GM21390 (cell line): ENCODE measurements at regions not wholly inside any gene's neighbourhood (a gene's known extent, or its start where the extent isn't known, plus 50 kb on each side); places are given as distances from the start of the nearest gene placed in this dataset.
A peak's percentile ranks its signal among the peaks of the same experiment; 100 is the strongest.
"Not testable (repeated sequence)": the region's sequence is repeated elsewhere in the genome, so short reads cannot be mapped to it uniquely, and the experiment has no call there.

Source experiments
- ATAC-seq: cut with Tn5 transposase; IDR thresholded peaks from one replicate; pipeline ENCODE4 v1.9.1; 2021; ENCODE audit not compliant: unreplicated experiment

DNA sequence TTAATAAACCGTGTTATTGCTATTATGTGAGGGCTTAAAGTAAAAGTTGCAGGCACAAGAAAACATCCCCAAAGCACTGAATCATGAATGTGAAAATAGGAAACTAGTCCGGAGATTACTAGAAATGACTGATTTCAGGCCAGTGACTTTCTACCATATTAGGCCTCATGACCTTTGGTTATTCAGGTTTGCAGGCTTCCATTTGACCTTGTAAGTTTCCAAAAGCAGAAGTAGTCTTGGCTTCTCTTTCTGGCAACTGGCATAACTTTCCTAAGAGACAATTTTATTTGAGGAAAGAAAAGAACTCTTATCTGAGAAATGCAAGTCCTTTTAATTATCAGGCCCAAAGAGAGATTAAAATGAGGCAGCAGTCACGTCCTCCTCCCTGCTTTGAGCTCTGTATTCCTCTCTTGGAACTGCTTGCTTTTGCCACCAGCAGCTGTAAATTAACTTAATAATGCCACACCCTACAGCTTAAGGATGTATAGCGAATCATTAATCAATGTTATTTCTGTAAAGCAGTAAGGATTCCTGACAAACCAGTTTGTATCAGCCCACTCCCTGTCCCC lies 225.0 kb upstream of the FAM240B start:
- not testable (repeated sequence) for ATAC-seq

DNA sequence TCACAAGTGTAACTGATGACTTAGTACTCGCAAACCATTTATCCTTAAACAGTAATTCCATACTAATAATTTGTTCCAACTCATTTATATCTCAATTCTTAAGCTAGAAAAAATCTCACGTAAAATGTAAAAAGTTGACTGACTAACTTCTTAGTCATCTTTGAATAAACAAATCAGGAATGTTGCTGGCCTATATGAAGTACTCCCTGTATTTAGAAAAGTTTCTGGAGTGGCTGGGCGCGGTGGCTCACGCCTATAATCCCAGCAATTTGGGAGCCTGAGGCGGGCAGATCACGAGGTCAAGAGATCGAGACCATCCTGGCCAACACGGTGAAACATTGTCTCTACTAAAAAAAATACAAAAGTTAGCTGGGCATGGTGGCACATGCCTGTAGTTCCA lies 220.6 kb upstream of the FAM240B start:
- ATAC-seq = not testable (repeated sequence)

DNA sequence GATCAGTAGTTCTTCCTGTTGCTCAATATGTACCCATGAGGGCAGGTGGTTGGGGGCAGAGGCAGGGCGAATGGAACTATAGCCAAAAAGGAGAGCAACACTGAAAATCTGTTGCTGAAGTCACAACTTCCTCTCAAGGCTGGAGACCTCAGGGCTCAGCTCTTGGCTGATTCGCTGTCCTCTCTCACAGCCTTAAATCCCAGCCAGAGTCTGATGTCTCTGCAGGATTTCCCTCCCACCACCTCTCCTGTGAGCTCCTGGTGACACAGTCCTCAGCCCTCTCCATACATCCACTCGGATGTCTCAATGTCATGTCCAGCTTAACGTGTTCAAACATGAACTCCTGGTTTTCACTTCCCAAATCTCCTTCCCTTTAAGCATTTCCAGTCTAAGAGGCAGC lies 218.7 kb upstream of the FAM240B start:
- not testable (repeated sequence) for ATAC-seq

DNA sequence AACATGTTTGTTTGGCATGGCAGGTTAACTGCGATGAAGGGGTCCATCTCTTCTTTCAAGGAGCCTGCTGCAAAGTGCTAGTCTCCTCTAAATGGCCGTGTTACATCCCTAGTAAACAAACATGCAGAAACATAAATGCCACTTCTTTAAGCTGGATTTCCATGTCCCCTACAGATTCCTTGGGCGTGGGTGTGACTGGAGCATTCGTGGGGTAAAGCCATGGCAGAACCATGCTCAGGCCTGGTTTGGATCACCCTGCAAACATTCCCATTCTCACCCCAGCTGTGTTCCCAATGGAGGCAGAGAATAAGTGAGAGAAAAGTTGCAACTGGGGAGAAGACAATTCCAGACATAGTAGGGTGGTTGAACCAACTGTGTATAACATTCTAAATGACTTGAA lies 208.0 kb upstream of the FAM240B start:
- not testable (repeated sequence) for ATAC-seq

DNA sequence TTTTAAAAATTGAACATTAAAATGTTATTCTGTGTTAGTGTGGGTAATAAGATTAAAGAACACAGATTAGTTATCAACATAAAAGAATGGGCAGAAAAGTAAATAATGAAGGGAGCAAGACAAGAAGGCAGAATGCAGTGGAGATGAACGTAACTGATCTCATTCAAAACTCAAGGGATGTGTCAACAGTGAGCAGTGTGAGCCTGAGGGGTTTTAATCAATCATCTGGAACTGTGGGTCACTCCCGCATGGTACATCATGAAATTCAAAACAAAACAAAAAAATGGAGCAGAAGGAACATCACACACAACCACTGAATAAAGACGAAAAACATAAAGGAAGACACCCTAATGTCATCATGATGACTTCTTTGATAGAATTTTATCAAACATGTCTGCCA lies 206.6 kb upstream of the FAM240B start:
- not testable (repeated sequence) for ATAC-seq

DNA sequence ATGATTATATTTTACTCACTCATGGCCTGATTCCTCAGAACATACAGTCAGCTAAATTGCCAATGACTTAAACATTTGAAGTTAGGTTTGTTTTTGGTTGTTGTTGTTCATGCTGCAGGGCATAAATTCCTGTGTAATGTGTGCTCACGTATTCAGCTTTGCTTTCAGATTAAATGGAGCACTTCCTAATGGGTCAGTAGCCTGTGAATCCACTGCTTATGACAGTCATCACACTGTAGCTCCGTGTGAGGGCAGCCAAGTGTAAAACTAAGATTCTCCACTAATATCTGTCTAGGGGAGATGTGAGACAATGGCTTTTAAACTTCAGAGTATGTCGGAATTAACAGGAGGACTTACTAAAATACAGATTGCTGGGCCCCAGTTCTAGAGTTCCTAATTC lies 201.3 kb upstream of the FAM240B start:
- not testable (repeated sequence) for ATAC-seq

DNA sequence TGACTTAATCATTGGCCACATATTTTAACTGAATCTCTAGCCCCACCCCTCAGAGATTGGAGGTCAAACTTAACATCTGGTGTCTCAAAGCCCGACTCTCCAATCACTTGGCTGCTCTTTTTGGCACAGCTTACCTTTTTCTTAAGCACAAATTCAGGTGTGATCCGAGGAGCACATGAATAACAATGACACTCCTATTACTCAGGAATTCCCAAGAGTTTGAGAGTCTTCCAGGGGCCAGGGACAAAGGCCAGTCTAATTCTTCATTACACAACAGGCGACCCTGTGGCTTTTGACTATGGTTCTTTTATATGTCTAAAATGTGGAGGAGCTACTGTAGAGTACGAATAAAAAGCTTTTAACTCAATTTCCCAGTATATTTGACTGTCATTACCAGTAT lies 190.7 kb upstream of the FAM240B start:
- not testable (repeated sequence) for ATAC-seq

DNA sequence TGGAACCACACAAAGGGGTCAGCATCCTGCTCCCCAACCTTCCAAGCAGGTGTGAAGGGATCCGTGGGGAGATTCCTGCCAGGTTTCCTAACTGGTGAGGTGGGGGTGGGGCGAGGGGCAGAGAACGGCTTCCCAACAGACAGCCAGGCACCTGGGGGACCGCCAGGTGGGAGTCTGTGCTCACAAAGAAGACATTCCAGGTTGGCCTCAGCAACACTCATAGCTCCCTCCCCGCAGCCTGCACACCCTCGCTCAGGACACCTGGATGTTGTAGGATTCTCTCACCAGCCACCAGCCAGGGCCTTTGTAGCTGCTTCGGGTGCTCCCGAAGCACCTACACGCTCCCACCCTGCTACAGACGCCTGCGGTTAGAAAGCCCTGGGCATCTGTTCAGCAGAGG lies 184.8 kb upstream of the FAM240B start:
- not testable (repeated sequence) for ATAC-seq

DNA sequence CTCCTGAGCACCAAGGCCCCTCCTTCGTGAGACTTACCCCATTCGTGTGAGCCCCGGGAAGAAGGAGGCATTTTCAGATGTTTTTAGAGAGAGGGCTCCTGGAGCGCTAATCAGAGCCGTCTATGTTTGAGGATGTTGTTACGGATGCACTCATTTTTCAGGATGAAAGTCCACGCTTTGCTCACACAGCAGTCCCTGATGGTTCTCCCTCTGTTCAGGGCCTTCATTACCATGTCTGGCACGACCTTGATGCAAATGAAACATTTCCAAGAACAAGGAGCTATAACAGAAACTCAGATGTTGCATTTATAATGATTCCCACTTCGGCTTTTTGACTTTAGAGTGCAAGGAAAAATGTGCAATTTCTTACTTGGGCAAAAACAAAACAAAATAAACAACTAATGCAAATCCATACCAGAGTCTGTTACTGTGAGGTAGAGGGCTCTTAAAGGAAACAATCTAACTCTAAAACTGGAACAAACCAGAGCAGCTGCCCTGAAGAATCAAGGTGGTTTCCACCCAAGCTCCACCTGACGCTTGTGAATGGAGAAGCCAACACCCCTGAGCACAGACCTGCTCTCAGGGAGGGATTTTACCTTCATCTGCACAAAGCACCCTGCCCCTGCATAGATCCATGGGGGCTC lies 181.7 kb upstream of the FAM240B start:
- ATAC-seq = not testable (repeated sequence)

DNA sequence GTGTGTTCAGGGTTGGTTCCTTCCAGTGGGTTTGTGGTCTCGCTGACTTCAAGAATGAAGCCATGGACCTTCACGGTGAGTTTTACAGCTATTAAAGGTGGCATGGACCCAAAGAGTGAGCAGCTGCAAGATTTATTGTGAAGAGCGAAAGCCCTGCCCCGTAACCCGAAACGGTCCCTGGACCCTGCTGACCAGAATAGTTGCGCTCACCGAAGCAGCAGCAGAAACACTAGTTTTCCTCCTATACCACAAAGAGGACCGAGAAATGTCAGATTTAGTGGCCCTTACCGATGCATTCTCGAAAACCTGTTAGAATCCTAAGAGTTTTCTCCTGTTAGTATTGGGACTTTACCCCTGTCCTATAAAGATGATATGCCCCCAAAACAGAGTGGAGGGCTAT lies 176.5 kb upstream of the FAM240B start:
- not testable (repeated sequence) for ATAC-seq

DNA sequence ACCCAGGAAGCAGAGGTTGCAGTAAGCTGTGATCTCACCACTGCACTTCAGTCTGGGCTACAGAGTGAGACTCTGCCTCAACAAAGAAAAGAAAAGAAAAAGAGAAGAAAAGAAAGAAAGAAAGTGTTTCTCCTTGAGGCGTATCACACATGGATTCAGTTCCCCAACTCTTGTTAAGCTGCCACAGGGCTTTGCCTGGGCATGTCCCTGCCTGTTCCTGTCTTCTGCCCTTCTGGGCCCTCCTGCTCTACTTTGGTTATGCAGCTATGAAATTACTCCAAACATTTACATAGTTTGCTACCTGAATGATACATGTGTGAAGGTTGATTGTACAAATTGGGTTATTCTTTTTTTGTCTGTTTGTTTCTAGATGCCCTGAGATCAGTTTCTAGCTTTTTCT lies 175.3 kb upstream of the FAM240B start:
- ATAC-seq = peak; percentile 55

DNA sequence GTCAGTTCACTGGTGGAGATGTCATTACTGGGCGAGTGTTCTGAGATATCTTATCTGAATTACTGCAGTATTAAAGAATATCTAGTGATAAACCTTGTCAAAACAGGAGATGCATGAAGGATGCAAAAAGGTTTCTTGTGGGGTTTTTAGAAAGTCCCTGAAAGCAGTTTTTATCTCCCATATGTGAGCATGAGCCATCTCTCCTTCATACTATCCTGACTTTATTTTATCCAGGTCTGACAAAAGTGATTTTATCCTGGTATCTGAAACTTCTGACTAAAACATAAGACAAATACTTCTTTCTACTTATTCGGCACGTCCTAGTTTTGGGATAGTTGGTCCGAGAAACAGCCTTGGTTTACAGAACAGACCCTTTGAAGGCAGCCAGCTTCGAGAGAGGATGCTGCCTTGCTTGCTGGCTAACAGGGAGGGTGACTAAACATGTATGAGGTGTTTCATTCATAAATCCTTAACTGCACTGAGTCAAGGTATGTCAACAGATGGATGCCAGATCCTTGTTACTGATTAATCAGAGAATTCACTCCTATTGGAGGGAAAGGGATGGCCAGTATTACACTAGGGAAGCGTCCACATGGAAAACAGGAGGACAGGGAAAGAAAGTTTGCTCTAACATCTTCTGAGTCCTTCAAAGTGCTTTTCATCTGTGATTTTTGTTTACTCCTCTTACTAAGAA lies 172.8 kb upstream of the FAM240B start:
- ATAC-seq = not testable (repeated sequence)

DNA sequence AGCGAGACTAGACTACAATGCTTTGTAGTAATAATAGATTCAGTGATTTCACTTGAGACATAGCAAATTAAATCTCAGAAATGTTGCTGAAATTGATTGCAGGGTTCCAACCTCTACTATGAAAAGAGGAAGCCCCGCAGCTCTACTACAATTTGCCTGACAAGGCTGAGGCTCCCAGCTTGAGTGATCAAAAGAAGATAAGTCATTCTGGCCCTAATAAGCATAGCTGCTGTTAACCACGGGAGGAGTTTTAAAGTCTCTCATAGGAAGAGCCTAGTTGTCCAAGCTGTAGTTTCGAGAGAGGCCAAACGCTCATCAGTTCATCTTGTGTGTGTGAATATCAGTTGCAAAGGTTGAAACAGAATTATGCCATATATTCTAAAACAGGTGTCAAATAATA lies 166.1 kb upstream of the FAM240B start:
- ATAC-seq = not testable (repeated sequence)

DNA sequence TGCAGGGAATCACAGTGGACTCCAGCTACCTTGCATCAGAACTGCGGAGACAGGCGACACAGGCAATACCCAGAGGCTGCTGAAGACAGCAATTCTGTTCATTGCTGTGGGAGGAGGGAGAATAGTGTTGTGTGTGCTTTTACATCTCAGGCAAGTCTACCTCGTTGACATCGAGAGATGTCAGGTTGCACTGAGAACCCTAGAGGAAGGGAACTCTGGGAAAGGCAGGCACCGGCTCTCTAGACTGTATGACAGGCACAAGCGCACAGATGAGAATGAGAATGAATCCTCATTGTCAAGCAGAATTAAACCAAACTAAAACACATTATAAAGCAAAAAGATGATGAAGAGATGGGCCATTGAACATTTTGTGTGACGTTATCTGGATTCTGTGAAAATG lies 155.7 kb upstream of the FAM240B start:
- not testable (repeated sequence) for ATAC-seq

DNA sequence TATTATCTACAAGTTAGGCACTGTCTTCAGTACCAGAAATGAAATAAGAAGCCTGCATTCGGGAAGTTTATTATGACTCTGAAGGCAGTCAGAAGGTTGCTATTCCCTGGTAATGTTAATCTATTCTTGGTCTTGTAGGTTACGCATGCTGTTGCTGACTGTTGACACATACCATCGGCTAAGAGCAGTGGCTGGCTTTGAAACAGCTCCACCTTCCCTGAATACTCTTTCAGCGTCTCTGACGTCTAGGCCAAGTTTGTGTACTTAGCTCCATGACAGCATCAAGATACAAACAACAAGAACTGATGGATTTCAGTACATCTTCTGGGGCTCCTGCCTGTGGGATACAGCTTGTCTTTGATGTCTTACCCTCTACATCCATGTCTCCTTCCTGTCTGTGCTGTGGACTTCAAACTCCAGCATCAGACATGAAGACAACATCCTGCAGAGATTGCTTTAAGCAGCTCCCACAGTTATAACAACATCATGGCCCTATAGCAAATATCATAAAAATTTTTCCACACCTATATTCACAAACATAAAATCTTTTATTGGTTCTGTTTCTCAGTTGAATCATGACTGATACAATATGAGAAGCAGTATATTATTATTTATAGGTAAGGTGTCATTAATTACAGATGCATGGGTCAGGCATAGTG lies 151.5 kb upstream of the FAM240B start:
- not testable (repeated sequence) for ATAC-seq

DNA sequence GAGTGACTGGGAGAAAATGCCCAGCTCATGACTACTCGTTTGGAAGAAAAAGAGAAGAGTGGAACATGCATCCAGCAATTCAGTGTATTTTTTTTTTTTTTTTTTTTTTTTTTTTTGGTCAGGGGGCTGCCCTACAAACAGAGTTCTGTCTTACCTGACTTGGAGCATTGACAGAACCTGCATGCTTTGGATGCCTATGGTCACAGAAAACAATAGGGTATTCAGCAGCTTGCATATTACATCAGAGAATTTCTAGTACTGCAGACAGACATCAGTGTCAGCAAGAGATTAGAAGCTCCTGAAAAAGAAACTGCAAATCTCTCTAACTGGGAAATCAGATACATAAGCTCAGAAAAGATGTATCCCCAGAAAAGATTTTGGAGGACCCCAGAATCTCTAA lies 139.9 kb upstream of the FAM240B start:
- ATAC-seq = not testable (repeated sequence)

DNA sequence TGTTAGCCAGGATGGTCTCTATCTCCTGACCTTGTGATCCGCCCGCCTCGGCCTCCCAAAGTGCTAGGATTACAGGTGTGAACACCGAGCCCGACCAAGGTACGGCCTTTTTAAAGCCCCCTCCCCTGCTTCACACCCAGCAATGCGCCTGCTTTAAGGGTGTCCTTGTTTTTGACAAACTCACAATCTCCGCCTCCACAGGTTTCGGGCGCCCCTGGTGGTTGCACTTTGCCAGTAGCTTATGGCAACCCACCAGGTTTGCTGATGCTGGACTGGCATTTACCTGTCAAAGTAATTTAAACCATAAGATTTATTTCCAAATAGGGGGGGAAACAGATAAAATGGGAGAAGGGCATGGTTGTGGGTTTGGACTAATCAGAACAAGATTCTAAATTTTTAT lies 129.0 kb upstream of the FAM240B start:
- ATAC-seq = not testable (repeated sequence)

DNA sequence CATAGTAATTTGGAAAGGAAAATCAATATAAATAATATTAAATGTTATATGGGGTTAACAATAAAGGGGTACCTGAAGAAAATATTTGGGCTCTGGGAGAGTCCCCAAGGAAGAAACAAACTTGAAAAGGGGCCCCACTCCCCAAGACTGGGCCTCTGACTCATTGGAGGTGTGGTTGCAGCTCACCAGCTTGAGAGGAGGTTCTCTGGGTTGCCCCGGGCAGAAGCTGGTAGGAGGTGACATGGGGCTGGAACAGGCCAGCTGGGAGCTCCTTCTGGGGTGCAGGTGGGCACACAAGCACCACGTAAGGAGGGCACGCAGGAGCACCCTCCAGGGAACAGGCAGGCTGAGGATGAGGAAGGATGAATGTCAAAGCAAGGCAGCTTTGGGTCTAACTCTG lies 120.3 kb upstream of the FAM240B start:
- not testable (repeated sequence) for ATAC-seq

DNA sequence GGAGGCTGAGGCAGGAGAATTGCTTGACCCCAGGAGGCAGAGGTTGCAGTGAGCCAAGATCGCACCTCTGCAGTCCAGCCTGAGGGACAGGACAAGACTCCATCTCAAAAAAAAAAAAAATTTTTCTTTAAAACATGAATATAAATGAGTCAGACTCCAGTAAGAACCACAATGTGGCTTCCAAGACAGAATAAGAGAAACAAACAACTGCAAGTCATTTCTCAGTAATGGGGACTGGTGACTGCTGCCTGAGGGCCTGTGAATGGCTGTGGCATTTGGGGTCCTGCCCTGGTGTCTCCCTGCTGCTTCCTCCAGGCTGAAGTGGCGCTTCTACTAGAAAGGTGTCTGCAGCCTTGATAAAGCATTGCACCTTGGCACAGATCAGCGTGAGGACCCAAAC lies 113.8 kb upstream of the FAM240B start:
- ATAC-seq = not testable (repeated sequence)

DNA sequence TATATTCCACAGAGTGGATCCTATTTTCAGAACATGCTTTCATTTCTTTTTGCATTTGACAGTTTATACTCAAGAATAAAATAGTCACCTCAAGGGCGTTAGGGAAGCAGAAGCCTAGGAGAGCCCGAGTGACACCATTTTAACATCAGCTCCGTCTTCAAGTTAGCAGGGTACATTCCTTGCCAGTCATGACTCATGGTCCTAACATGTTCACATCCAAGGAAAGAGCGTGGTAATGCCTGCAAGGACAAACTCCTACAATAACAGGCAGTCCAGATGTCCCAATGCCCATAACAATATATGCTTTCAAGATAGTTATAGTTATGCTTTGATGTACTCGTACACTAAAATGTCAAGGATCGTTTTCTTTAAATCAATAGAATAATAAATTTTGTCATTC lies 93.9 kb upstream of the FAM240B start:
- not testable (repeated sequence) for ATAC-seq

DNA sequence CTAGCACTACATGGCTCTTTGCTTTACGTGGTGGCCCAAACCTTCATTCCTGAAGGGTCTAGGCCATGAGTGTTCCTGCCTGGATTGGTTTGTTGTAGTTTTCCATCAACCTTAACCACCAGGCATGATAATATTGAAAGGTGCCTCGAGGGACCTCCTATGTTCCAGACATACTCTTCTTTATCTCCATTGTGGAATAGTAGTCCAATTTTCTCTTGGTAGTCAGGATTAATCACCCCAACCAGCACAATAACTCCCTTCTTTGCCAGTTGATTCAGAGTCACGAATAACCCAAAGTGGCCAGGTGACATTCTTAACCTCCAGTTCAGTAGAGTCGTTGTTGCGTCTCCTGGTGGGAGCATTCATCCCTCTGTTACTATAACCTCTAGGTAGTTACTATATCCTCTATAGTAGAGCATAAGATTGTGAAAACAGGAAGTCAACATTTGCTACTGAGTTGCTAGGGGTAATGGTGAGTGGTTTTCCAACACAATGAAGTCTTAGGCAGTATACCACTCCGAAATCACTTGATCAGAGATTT lies 88.1 kb upstream of the FAM240B start:
- ATAC-seq = not testable (repeated sequence)
